ENCODE measurements at regions not wholly inside any gene's neighbourhood (a gene's known extent, or its start where the extent isn't known, plus 50 kb on each side); places are given as distances from the start of the nearest gene placed in this dataset.
A peak's percentile ranks its signal among the peaks of the same experiment; 100 is the strongest.

GRCh38 chr9:84460695-84461094 is 120.1 kb upstream of the SLC28A3 start (continued):
- TF ChIP-seq ZBTB34 (CRISPR knock-in tag; IDR thresholded peaks at IDR 0.05) = no peak

- intact Hi-C loops (cut with micrococcal nuclease; ENCODE audit: unreplicated experiment) = no loop called here
- ChIA-PET POLR2A (no interaction called here), CTCF (ENCODE audit: low intra/inter-chr PET ratio, low total read pairs) (no interaction called here)
- Histone ChIP-seq H3K27me3 (ENCODE audit: control insufficient read depth in 1 of 2, insufficient read depth in 2 of 2, low read length in 2 of 2) (no peaks in the 10 kb centered on the region), H3K9ac (ENCODE audit: insufficient read depth, low read depth, low read length) (no peak overlapping the region), H3K9me3 (ENCODE audit: low read length) (no peaks in the 10 kb centered on the region), H4K20me1 (ENCODE audit: insufficient read depth, low read length) (no peaks in the 10 kb centered on the region), H2AFZ (ENCODE audit: low read length) (no peak overlapping the region), H3K79me2 (ENCODE audit: insufficient read depth, low read length) (no peaks in the 10 kb centered on the region), H3K4me3 (replicated peaks in 1 of 3; ENCODE audit: insufficient read depth in 1 of 3, low read depth in 2 of 3, low read length in 3 of 3) (no peak overlapping the region), H3K36me3 (replicated peaks in 1 of 2; ENCODE audit: control insufficient read depth in 1 of 2, insufficient read depth in 2 of 2, low read length in 2 of 2) (no peaks in the 10 kb centered on the region), H3K4me2 (ENCODE audit: low read depth, low read length) (no peak overlapping the region), H3K27ac (ENCODE audit: extremely low read length, insufficient read depth, low read length) (no peak overlapping the region), H3K4me1 (ENCODE audit: insufficient read depth, low read length) (no peaks in the 10 kb centered on the region)
- FAIRE-seq (no peak), DNase-seq (ENCODE audit: low spot score) (peak; percentile 3), ATAC-seq (peak; percentile 90)
- WGBS (ENCODE audit: low lambda C conversion rate) = 2% methylated on average over 3 of the region's 3 CpGs
- TF ChIP-seq HMGXB3 (CRISPR knock-in tag; IDR thresholded peaks at IDR 0.05; ENCODE audit: borderline replicate concordance) = no peak
- TF ChIP-seq HNF4A (CRISPR knock-in tag; IDR thresholded peaks at IDR 0.05) = peak; percentile 65
- TF ChIP-seq IRF1 (CRISPR knock-in tag; IDR thresholded peaks at IDR 0.05; ENCODE audit: low read depth) = no peak
- TF ChIP-seq ZNF557 (CRISPR knock-in tag; IDR thresholded peaks at IDR 0.05) = no peak
- TF ChIP-seq ZNF512B (CRISPR knock-in tag; IDR thresholded peaks at IDR 0.05; ENCODE audit: borderline replicate concordance) = no peak
- no peak for TF ChIP-seq FOXK1 (CRISPR knock-in tag; IDR thresholded peaks at IDR 0.05; ENCODE audit: borderline replicate concordance, low read depth)
- BruUV-seq (replicated peaks) = no TSS peak
- in situ Hi-C loops (cut with HindIII; ENCODE audit: extremely low pct_ligation_motif_present, low pct_unique_long_range_greater_than_20kb) = no loop called here
Observed at GRCh38 chr9:84463272-84463671, 122.7 kb upstream of the SLC28A3 start.

All from HepG2 (cell line).